ENCODE measurements at regions not wholly inside any gene's neighbourhood (a gene's known extent, or its start where the extent isn't known, plus 50 kb on each side); places are given as distances from the start of the nearest gene placed in this dataset.

DNA sequence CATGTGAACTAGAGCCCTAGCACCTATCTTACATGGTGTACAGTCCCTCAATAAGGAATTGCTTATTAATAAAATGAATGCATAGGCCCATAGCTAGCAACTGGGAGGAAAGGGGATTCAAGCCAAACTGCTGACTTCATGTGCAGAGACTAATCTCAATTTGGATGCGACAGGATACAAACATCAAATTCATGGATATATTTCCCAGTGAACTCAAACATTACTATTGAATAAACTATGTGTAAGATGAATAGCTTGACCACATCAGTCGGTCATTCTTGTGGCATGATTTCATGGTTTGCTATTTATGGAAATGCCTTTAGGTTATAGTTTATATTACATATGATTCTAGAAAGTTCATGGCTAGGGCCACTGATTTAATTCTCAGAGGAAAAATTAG is 268.6 kb upstream of the SLITRK3 start:
- in situ Hi-C loops (cut with HindIII; ENCODE audit: extremely low pct_ligation_motif_present, low pct_unique_long_range_greater_than_20kb) = no loop called here
- Histone ChIP-seq H3K36me3 (replicated peaks in 1 of 2; ENCODE audit: control insufficient read depth in 1 of 2, insufficient read depth in 2 of 2, low read length in 2 of 2) (no peaks in the 10 kb centered on the region), H2AFZ (ENCODE audit: low read length) (no peak overlapping the region), H3K79me2 (ENCODE audit: insufficient read depth, low read length) (no peaks in the 10 kb centered on the region), H3K27me3 (ENCODE audit: control insufficient read depth in 1 of 2, insufficient read depth in 2 of 2, low read length in 2 of 2) (no peaks in the 10 kb centered on the region), H3K4me2 (ENCODE audit: low read depth, low read length) (no peak overlapping the region), H3K4me1 (ENCODE audit: insufficient read depth, low read length) (no peaks in the 10 kb centered on the region), H3K9me3 (ENCODE audit: low read length) (0 out of 2 replicates have a peak, but pooled peaks cover 6% of the 10 kb centered on the region), H4K20me1 (ENCODE audit: insufficient read depth, low read length) (no peaks in the 10 kb centered on the region), H3K4me3 (replicated peaks in 1 of 3; ENCODE audit: insufficient read depth in 1 of 3, low read depth in 2 of 3, low read length in 3 of 3) (no peak overlapping the region), H3K9ac (ENCODE audit: insufficient read depth, low read depth, low read length) (no peak overlapping the region), H3K27ac (ENCODE audit: extremely low read length, insufficient read depth, low read length) (no peak overlapping the region)
- POLR2A ChIA-PET = no interaction called here
- no peak for ATAC-seq
- 60% methylated on average over 2 of the region's 2 CpGs for WGBS (ENCODE audit: low lambda C conversion rate)
- intact Hi-C loops (cut with micrococcal nuclease; ENCODE audit: unreplicated experiment) = no loop called here
- CTCF ChIA-PET (ENCODE audit: low intra/inter-chr PET ratio, low total read pairs) = no interaction called here
- FAIRE-seq = no peak
- TF ChIP-seq NCOA5 (CRISPR knock-in tag; IDR thresholded peaks at IDR 0.05) (no peak), ZNF207 (IDR thresholded peaks at IDR 0.05; ENCODE audit: borderline replicate concordance) (no peak), MLLT10 (CRISPR knock-in tag; IDR thresholded peaks at IDR 0.05) (no peak), ZMYM3 (CRISPR knock-in tag; IDR thresholded peaks at IDR 0.05) (no peak), HMGA1 (CRISPR knock-in tag; conservative IDR thresholded peaks at IDR 0.05) (no peak), FOXM1 (CRISPR knock-in tag; IDR thresholded peaks at IDR 0.05) (no peak), NFE2L1 (CRISPR knock-in tag; IDR thresholded peaks at IDR 0.05; ENCODE audit: borderline replicate concordance) (no peak)
- no TSS peak for BruUV-seq (replicated peaks)
- DNase-seq (ENCODE audit: low spot score) = no peak

DNA sequence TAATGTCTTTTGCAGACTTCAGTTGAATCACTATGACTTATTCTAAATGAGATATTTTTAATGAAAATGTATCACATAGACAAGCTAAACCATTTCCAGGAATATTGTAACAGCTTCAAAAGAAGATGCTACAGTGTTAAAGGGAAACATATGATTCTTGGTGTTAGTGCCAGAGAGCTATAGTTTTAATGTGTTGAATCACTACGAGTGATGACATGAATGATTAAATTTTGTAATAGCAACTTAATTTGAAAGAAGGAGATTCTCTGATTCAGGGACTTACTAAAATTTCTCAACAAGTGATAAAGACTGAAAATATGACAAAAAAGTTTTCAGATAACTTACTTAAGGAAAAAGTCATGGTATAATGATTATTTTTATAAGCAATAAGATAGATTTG is 267.3 kb upstream of the SLITRK3 start:
- no peak for FAIRE-seq
- no peaks in the 10 kb centered on the region for H3K27me3 ChIP-seq (ENCODE audit: control insufficient read depth in 1 of 2, insufficient read depth in 2 of 2, low read length in 2 of 2)
- POLR2A ChIA-PET = no interaction called here
- TF ChIP-seq ZNF790 (CRISPR knock-in tag; IDR thresholded peaks at IDR 0.05; ENCODE audit: borderline replicate concordance) (no peak), MZF1 (CRISPR knock-in tag; IDR thresholded peaks at IDR 0.05; ENCODE audit: borderline replicate concordance) (no peak), ZNF382 (CRISPR knock-in tag; IDR thresholded peaks at IDR 0.05; ENCODE audit: borderline replicate concordance) (no peak), RBM22 (optimal IDR thresholded peaks at IDR 0.05; ENCODE audit: low read length) (no peak), NR1H2 (CRISPR knock-in tag; IDR thresholded peaks at IDR 0.05; ENCODE audit: borderline replicate concordance, low read depth) (no peak), ZSCAN30 (CRISPR knock-in tag; IDR thresholded peaks at IDR 0.05) (no peak), ZNF143 (CRISPR knock-in tag; IDR thresholded peaks at IDR 0.05) (no peak), SSRP1 (CRISPR knock-in tag; IDR thresholded peaks at IDR 0.05) (no peak), PPARG (CRISPR knock-in tag; conservative IDR thresholded peaks at IDR 0.05) (no peak)
- TF ChIP-seq, protein P1, sequence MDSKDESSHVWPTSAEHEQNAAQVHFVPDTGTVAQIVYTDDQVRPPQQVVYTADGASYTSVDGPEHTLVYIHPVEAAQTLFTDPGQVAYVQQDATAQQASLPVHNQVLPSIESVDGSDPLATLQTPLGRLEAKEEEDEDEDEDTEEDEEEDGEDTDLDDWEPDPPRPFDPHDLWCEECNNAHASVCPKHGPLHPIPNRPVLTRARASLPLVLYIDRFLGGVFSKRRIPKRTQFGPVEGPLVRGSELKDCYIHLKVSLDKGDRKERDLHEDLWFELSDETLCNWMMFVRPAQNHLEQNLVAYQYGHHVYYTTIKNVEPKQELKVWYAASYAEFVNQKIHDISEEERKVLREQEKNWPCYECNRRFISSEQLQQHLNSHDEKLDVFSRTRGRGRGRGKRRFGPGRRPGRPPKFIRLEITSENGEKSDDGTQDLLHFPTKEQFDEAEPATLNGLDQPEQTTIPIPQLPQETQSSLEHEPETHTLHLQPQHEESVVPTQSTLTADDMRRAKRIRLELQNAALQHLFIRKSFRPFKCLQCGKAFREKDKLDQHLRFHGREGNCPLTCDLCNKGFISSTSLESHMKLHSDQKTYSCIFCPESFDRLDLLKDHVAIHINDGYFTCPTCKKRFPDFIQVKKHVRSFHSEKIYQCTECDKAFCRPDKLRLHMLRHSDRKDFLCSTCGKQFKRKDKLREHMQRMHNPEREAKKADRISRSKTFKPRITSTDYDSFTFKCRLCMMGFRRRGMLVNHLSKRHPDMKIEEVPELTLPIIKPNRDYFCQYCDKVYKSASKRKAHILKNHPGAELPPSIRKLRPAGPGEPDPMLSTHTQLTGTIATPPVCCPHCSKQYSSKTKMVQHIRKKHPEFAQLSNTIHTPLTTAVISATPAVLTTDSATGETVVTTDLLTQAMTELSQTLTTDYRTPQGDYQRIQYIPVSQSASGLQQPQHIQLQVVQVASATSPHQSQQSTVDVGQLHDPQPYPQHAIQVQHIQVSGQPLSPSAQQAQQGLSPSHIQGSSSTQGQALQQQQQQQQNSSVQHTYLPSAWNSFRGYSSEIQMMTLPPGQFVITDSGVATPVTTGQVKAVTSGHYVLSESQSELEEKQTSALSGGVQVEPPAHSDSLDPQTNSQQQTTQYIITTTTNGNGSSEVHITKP (CRISPR knock-in tag; IDR thresholded peaks at IDR 0.05; ENCODE audit: low read depth) = no peak

More for the DNA sequence above, 267.3 kb upstream of the SLITRK3 start:
- DNase-seq (ENCODE audit: low spot score) = no peak
- H3K9ac ChIP-seq (ENCODE audit: insufficient read depth, low read depth, low read length) = no peak overlapping the region
- CTCF ChIA-PET (ENCODE audit: low intra/inter-chr PET ratio, low total read pairs) = no interaction called here
- no peaks in the 10 kb centered on the region for H3K9me3 ChIP-seq (ENCODE audit: low read length)
- WGBS (ENCODE audit: low lambda C conversion rate) = 3% methylated on average over 1 of the region's 1 CpG
- no peak overlapping the region for H3K27ac ChIP-seq (ENCODE audit: extremely low read length, insufficient read depth, low read length)
- no peaks in the 10 kb centered on the region for H3K79me2 ChIP-seq (ENCODE audit: insufficient read depth, low read length)
- in situ Hi-C loops (cut with HindIII; ENCODE audit: extremely low pct_ligation_motif_present, low pct_unique_long_range_greater_than_20kb) (no loop called here), intact Hi-C loops (cut with micrococcal nuclease; ENCODE audit: unreplicated experiment) (no loop called here)
- no TSS peak for BruUV-seq (replicated peaks)
- no peaks in the 10 kb centered on the region for H3K4me1 ChIP-seq (ENCODE audit: insufficient read depth, low read length)
- no peak overlapping the region for H3K4me3 ChIP-seq (replicated peaks in 1 of 3; ENCODE audit: insufficient read depth in 1 of 3, low read depth in 2 of 3, low read length in 3 of 3)
- no peak overlapping the region for H3K4me2 ChIP-seq (ENCODE audit: low read depth, low read length)
- H4K20me1 ChIP-seq (ENCODE audit: insufficient read depth, low read length) = no peaks in the 10 kb centered on the region
- no peaks in the 10 kb centered on the region for H3K36me3 ChIP-seq (replicated peaks in 1 of 2; ENCODE audit: control insufficient read depth in 1 of 2, insufficient read depth in 2 of 2, low read length in 2 of 2)
- H2AFZ ChIP-seq (ENCODE audit: low read length) = no peak overlapping the region
- ATAC-seq = no peak
